Mesothelial cell of epicardium (in vitro differentiated cells): ENCODE measurements at regions not wholly inside any gene's neighbourhood (a gene's known extent, or its start where the extent isn't known, plus 50 kb on each side); places are given as distances from the start of the nearest gene placed in this dataset.

ENCODE experiments used
- DNase-seq, 2 experiments: peaks; one replicate each; pipeline ENCODE4 v3.0.0; 2021; ENCODE audit warnings: low spot score in 2 of 2; ENCODE audit not compliant: unreplicated experiment in 2 of 2
- H3K27ac Mint-ChIP-seq: 2 replicates; pipeline ENCODE4 v1.8.0; 2021; ENCODE audit warnings: mixed read lengths
- H3K27me3 Mint-ChIP-seq: 2 replicates; pipeline ENCODE4 v1.8.0; 2021; ENCODE audit warnings: low read depth, mixed read lengths
- H3K36me3 Mint-ChIP-seq: 2 replicates; pipeline ENCODE4 v1.8.0; 2021; ENCODE audit warnings: mixed read lengths
- H3K4me1 Mint-ChIP-seq: 2 replicates; pipeline ENCODE4 v1.8.0; 2021; ENCODE audit warnings: mixed read lengths
- H3K4me3 Mint-ChIP-seq: 2 replicates; pipeline ENCODE4 v1.8.0; 2021; ENCODE audit warnings: mild to moderate bottlenecking, moderate library complexity, mixed read lengths
- H3K9me3 Mint-ChIP-seq: 2 replicates; pipeline ENCODE4 v1.8.0; 2021; ENCODE audit warnings: mixed read lengths
- CTCF ChIP-seq: fragments of 200-600 bp; sonication (generic); IDR thresholded peaks from one replicate; pipeline ENCODE4 v1.5.0; 2021; ENCODE audit warnings: antibody characterized with exemption; ENCODE audit not compliant: unreplicated experiment

- Mint-ChIP-seq H3K4me1 (no peaks in the 10 kb centered on the region), H3K27me3 (no peaks in the 10 kb centered on the region)
- no peak for TF ChIP-seq CTCF
These were observed 326.2 kb upstream of the FSHR start for GRCh38 chr2:49480520-49480919.

GRCh38 chr2:49465157-49465831 is 311.0 kb upstream of the FSHR start:
- peaks cover 11% of the 10 kb centered on the region for H3K36me3 Mint-ChIP-seq
- no peak for TF ChIP-seq CTCF

More at GRCh38 chr2:49480520-49480919, 326.2 kb upstream of the FSHR start:
- peaks cover 30% of the 10 kb centered on the region for H3K9me3 Mint-ChIP-seq
- no peak overlapping the region for H3K4me3 Mint-ChIP-seq
- H3K27ac Mint-ChIP-seq, result no peak overlapping the region
- no peak for DNase-seq
- H3K36me3 Mint-ChIP-seq, result peaks cover 11% of the 10 kb centered on the region

GRCh38 chr2:49459314-49459993 is 305.1 kb upstream of the FSHR start:
- TF ChIP-seq CTCF, result peak; percentile 28
- Mint-ChIP-seq H3K4me3 (no peak overlapping the region), H3K27ac (no peak overlapping the region), H3K4me1 (no peaks in the 10 kb centered on the region), H3K27me3 (no peaks in the 10 kb centered on the region), H3K9me3 (peaks cover 28% of the 10 kb centered on the region), H3K36me3 (peaks cover 7% of the 10 kb centered on the region)
- DNase-seq, result no peak

More at GRCh38 chr2:49465157-49465831, 311.0 kb upstream of the FSHR start:
- H3K27me3 Mint-ChIP-seq, result no peaks in the 10 kb centered on the region
- no peak overlapping the region for H3K4me3 Mint-ChIP-seq
- peaks cover 48% of the 10 kb centered on the region for H3K9me3 Mint-ChIP-seq
- no peak for DNase-seq
- H3K4me1 Mint-ChIP-seq, result no peaks in the 10 kb centered on the region
- no peak overlapping the region for H3K27ac Mint-ChIP-seq

- H3K27ac Mint-ChIP-seq, result no peak overlapping the region
- no peaks in the 10 kb centered on the region for H3K27me3 Mint-ChIP-seq
- no peaks in the 10 kb centered on the region for H3K9me3 Mint-ChIP-seq
These were observed 289.7 kb upstream of the FSHR start for GRCh38 chr2:49444005-49444404.

GRCh38 chr2:49426996-49427395 is 272.7 kb upstream of the FSHR start:
- Mint-ChIP-seq H3K36me3 (peaks cover 7% of the 10 kb centered on the region), H3K27ac (no peak overlapping the region), H3K4me1 (peaks cover 4% of the 10 kb centered on the region), H3K27me3 (no peaks in the 10 kb centered on the region), H3K4me3 (no peak overlapping the region), H3K9me3 (peaks cover 26% of the 10 kb centered on the region)
- TF ChIP-seq CTCF, result no peak
- DNase-seq, result no peak

More at GRCh38 chr2:49444005-49444404, 289.7 kb upstream of the FSHR start:
- no peak for DNase-seq
- no peak overlapping the region for H3K4me3 Mint-ChIP-seq
- H3K4me1 Mint-ChIP-seq, result peaks cover 3% of the 10 kb centered on the region
- no peak for TF ChIP-seq CTCF
- H3K36me3 Mint-ChIP-seq, result no peaks in the 10 kb centered on the region
